ENCODE measurements at regions not wholly inside any gene's neighbourhood (a gene's known extent, or its start where the extent isn't known, plus 50 kb on each side); places are given as distances from the start of the nearest gene placed in this dataset.

DNA sequence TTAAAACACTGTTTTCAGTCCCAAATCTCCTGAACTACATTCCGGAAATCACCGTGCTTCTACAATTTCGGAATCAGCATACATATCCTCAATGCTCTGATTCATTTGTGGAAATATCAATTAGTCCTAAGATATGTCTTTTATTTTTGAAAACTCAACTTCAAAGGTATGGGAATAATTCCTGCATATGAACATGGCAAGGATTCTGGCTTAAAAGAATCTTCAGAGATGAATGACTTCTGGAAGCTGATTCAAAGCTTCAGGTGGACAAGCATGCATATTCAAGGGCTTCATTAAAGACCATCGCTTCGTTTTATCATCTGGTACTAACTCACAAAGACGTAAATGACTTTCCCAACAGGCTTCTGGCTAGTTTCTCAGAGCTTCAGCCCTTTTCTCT is 246.0 kb upstream of the LRRN1 start:
- no peak for DNase-seq (ENCODE audit: low read depth)
- no peak overlapping the region for H3K4me3 ChIP-seq (ENCODE audit: control insufficient read depth, low read depth, low read length)
- TF ChIP-seq, protein P1, sequence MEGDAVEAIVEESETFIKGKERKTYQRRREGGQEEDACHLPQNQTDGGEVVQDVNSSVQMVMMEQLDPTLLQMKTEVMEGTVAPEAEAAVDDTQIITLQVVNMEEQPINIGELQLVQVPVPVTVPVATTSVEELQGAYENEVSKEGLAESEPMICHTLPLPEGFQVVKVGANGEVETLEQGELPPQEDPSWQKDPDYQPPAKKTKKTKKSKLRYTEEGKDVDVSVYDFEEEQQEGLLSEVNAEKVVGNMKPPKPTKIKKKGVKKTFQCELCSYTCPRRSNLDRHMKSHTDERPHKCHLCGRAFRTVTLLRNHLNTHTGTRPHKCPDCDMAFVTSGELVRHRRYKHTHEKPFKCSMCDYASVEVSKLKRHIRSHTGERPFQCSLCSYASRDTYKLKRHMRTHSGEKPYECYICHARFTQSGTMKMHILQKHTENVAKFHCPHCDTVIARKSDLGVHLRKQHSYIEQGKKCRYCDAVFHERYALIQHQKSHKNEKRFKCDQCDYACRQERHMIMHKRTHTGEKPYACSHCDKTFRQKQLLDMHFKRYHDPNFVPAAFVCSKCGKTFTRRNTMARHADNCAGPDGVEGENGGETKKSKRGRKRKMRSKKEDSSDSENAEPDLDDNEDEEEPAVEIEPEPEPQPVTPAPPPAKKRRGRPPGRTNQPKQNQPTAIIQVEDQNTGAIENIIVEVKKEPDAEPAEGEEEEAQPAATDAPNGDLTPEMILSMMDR (IDR thresholded peaks at IDR 0.05; ENCODE audit: control insufficient read depth, insufficient read depth, low read depth, low read length, missing control alignments) = no peak

DNA sequence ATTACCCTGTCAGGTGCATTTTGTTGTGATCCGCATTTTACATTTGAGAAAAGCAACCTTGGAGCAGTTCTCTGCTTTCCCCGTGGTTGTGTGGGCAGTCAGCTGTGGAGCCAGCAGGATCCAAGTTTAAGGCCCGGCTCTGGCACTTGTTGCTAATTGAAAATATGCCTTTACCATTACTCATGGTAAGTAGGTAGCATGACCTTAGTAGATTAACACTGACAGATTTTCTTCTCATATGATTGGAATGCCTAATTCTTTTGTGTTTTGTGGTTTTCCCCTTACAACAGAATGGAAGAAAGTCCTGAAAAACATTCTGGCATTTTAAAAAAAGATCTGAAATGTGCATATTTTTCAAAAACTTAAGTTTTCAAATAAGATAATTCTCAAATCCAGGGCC is 246.5 kb upstream of the LRRN1 start:
- TF ChIP-seq, protein P1 (IDR thresholded peaks at IDR 0.05; ENCODE audit: control insufficient read depth, insufficient read depth, low read depth, low read length, missing control alignments) = no peak

DNA sequence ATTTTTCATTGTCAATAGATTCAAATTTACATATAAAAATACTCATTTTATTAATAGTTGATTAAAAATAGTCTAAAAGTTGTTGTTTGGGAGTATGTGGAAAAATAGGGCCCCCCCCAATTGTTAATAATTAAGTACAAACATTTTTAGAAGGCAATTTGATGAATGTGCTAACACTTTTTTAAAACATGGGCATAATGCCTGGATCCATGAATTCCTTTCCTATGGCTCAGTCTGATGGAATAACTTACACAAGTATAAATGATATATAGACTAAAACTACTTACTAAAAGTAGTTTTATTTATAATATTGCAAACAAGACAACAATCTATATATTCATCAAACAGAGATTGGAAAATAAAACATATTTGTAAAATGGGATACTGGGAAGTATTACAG is 247.2 kb upstream of the LRRN1 start:
- no peak for DNase-seq (ENCODE audit: low read depth)
- TF ChIP-seq, protein P1 (IDR thresholded peaks at IDR 0.05; ENCODE audit: control insufficient read depth, insufficient read depth, low read depth, low read length, missing control alignments) = no peak
- H3K4me3 ChIP-seq (ENCODE audit: control insufficient read depth, low read depth, low read length) = no peak overlapping the region

More for the DNA sequence above, 246.5 kb upstream of the LRRN1 start:
- no peak overlapping the region for H3K4me3 ChIP-seq (ENCODE audit: control insufficient read depth, low read depth, low read length)
- DNase-seq (ENCODE audit: low read depth) = no peak

DNA sequence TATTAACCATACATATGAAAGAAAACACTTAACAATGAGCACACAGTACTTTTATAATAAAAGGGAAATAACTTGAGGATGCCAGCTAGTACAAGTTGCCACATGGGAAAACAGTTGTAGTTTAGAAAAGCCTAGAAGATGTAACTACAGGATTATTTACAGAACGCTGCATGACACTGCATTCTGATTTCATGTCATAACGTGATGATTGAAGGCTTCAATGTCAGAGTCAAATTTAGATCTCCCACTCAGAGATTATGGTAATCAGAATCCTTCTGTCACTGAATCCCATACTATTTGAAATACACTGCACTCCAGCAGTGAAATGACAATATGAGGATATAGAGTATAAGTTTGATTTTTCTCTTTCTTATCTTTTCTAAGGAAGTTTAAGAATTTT is 253.9 kb upstream of the LRRN1 start:
- DNase-seq (ENCODE audit: low read depth) = no peak
- no peak overlapping the region for H3K4me3 ChIP-seq (ENCODE audit: control insufficient read depth, low read depth, low read length)
- TF ChIP-seq, protein P1 (IDR thresholded peaks at IDR 0.05; ENCODE audit: control insufficient read depth, insufficient read depth, low read depth, low read length, missing control alignments) = no peak

DNA sequence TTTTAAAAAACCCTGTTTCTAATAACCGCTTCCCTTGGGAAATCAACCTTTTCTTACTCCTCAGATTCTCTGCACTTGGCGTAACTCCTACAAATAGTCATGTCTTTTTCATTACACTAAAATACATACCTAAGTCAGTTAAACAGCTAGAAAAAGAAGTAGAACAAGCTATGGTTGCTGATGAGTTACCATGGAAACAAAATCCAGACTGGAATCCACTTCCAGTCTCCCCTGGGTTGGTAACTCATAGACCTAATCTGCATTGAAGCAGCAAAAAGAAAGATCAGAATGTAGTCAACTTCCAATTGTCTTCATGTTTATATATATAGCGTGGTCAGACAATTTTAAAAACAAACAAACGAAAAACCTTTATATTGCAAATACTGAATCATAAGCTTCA is 260.8 kb upstream of the LRRN1 start:
- no peak for DNase-seq (ENCODE audit: low read depth)
- TF ChIP-seq, protein P1 (IDR thresholded peaks at IDR 0.05; ENCODE audit: control insufficient read depth, insufficient read depth, low read depth, low read length, missing control alignments) = no peak

DNA sequence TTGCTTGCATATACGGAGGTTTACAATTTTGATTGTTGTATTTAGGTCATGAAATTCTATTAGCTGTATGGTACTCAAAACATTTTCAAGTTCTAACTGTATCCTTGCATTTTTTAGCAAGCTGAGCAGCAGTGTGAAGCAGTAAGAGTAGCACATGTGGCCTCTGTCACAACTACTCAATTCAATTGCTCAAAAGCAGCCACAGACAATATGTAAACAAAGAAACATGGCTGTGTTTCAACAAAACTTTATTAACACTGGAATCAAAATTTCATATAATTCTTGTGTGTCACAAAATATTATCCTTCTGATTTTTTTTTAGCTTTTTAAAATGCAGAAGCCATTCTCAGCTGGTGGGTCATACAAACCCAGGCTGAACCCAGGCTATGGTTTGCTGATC is 266.7 kb upstream of the LRRN1 start:
- no peak for DNase-seq (ENCODE audit: low read depth)
- TF ChIP-seq, protein P1 (IDR thresholded peaks at IDR 0.05; ENCODE audit: control insufficient read depth, insufficient read depth, low read depth, low read length, missing control alignments) = no peak
- H3K4me3 ChIP-seq (ENCODE audit: control insufficient read depth, low read depth, low read length) = no peak overlapping the region

More for the DNA sequence above, 260.8 kb upstream of the LRRN1 start:
- H3K4me3 ChIP-seq (ENCODE audit: control insufficient read depth, low read depth, low read length) = no peak overlapping the region

DNA sequence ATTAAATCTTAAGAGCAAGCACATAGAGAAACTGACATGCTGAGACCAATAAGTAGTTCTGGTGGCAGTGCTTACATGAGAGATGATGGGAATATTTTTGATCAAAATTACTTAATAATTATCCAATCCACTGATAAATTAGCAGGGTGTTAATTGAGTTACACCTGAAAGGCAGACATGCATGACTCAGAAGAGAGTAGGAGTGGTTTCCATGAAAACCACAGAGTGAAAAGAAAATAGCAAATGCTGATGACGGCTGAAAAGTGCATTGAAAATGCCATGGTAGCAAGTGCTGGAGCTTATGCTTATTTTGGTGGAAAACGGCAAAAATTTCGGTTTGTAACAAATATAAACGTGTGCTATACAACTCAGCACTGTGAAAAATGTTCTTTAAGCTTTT is 267.8 kb upstream of the LRRN1 start:
- DNase-seq (ENCODE audit: low read depth) = no peak
- H3K4me3 ChIP-seq (ENCODE audit: control insufficient read depth, low read depth, low read length) = no peak overlapping the region
- TF ChIP-seq, protein P1 (IDR thresholded peaks at IDR 0.05; ENCODE audit: control insufficient read depth, insufficient read depth, low read depth, low read length, missing control alignments) = no peak
